ENCODE measurements at regions not wholly inside any gene's neighbourhood (a gene's known extent, or its start where the extent isn't known, plus 50 kb on each side); places are given as distances from the start of the nearest gene placed in this dataset.

- CTCF ChIA-PET: no interaction called here
- Histone ChIP-seq H3K9me3 (ENCODE audit: control insufficient read depth, insufficient read depth, low read depth, low read length) (no peaks in the 10 kb centered on the region), H3K27ac (ENCODE audit: low read length) (no peak overlapping the region), H3K36me3 (ENCODE audit: control insufficient read depth, insufficient read depth, low read length) (no peaks in the 10 kb centered on the region), H3K4me3 (ENCODE audit: low read depth in 2 of 2, low read length in 2 of 2) (no peak overlapping the region), H3K27me3 (ENCODE audit: control insufficient read depth, insufficient read depth, low read length) (no peaks in the 10 kb centered on the region), H3K4me1 (ENCODE audit: control insufficient read depth, insufficient read depth, low read length) (no peaks in the 10 kb centered on the region)
- BruUV-seq (replicated peaks): no TSS peak
- in situ Hi-C loops (cut with HindIII; ENCODE audit: low pct_unique_long_range_greater_than_20kb, low sequenced_read_pairs) (no loop called here), intact Hi-C loops (cut with micrococcal nuclease; ENCODE audit: unreplicated experiment) (no loop called here)
- DNase-seq (ENCODE audit: low read depth, low spot score) (no peak), ATAC-seq (no peak)
- TF ChIP-seq CTCF (IDR thresholded peaks at IDR 0.05) (no peak), SIN3A (IDR thresholded peaks at IDR 0.05; ENCODE audit: borderline replicate concordance, insufficient read depth, low read depth, low read length) (no peak), TCF7L2 (IDR thresholded peaks at IDR 0.05; ENCODE audit: low read depth, low read length) (no peak), POLR2AphosphoS5 (IDR thresholded peaks at IDR 0.05; ENCODE audit: low read depth, low read length) (no peak), REST (IDR thresholded peaks at IDR 0.05; ENCODE audit: insufficient read depth in 1 of 2, low read depth in 2 of 2, low read length in 1 of 2) (no peak)
- POLR2A ChIA-PET: no interaction called here
Measured at GRCh38 chr16:79301051-79301450, 299.5 kb downstream of the MAF start.

- H3K4me1 ChIP-seq (ENCODE audit: control insufficient read depth, insufficient read depth, low read length): no peaks in the 10 kb centered on the region
- TF ChIP-seq TCF7L2 (IDR thresholded peaks at IDR 0.05; ENCODE audit: low read depth, low read length): no peak
- TF ChIP-seq POLR2AphosphoS5 (IDR thresholded peaks at IDR 0.05; ENCODE audit: low read depth, low read length): no peak
- no peak for TF ChIP-seq REST (IDR thresholded peaks at IDR 0.05; ENCODE audit: insufficient read depth in 1 of 2, low read depth in 2 of 2, low read length in 1 of 2)
- no peak for TF ChIP-seq CTCF (IDR thresholded peaks at IDR 0.05)
- TF ChIP-seq SIN3A (IDR thresholded peaks at IDR 0.05; ENCODE audit: borderline replicate concordance, insufficient read depth, low read depth, low read length): no peak
- no TSS peak for BruUV-seq (replicated peaks)
- no peaks in the 10 kb centered on the region for H3K36me3 ChIP-seq (ENCODE audit: control insufficient read depth, insufficient read depth, low read length)
- POLR2A ChIA-PET: no interaction called here
- no peak for DNase-seq (ENCODE audit: low read depth, low spot score)
- no peaks in the 10 kb centered on the region for H3K27me3 ChIP-seq (ENCODE audit: control insufficient read depth, insufficient read depth, low read length)
- intact Hi-C loops (cut with micrococcal nuclease; ENCODE audit: unreplicated experiment) (no loop called here), in situ Hi-C loops (cut with HindIII; ENCODE audit: low pct_unique_long_range_greater_than_20kb, low sequenced_read_pairs) (no loop called here)
- CTCF ChIA-PET: no interaction called here
- no peak overlapping the region for H3K4me3 ChIP-seq (ENCODE audit: low read depth in 2 of 2, low read length in 2 of 2)
- no peaks in the 10 kb centered on the region for H3K9me3 ChIP-seq (ENCODE audit: control insufficient read depth, insufficient read depth, low read depth, low read length)
- ATAC-seq: no peak
- no peak overlapping the region for H3K27ac ChIP-seq (ENCODE audit: low read length)
Measured at GRCh38 chr16:79298894-79299799, 301.4 kb downstream of the MAF start.
